K562 (cell line): ENCODE measurements at regions not wholly inside any gene's neighbourhood (a gene's known extent, or its start where the extent isn't known, plus 50 kb on each side); places are given as distances from the start of the nearest gene placed in this dataset.

Experiments used
- CEBPB ChIP-seq: fragments of 450-650 bp; IDR thresholded peaks from 2 replicates; pipeline ENCODE4 v1.6.1; 2016; ENCODE audit warnings: missing genetic modification characterization, missing compliant biosample characterization
- HCFC1 ChIP-seq: IDR thresholded peaks from 2 replicates; pipeline ENCODE4 v1.6.1; 2012; ENCODE audit warnings: low read depth, low read length, improper control_type of control experiment
- MED1 ChIP-seq: sonication (generic); formaldehyde crosslinking; IDR thresholded peaks from 2 replicates; pipeline ENCODE4 v1.8.1; 2023; ENCODE audit warnings: missing genetic modification reagents, borderline replicate concordance
- NFE2L1 ChIP-seq: fragments of 450-650 bp; IDR thresholded peaks from 2 replicates; pipeline ENCODE4 v1.6.1; 2016; ENCODE audit warnings: missing genetic modification characterization, low read depth, mild to moderate bottlenecking, missing compliant biosample characterization, moderate library complexity, borderline replicate concordance
- SMARCA5 ChIP-seq: fragments of 450-650 bp; IDR thresholded peaks from 2 replicates; pipeline ENCODE4 v1.6.1; 2016
- TRIM25 ChIP-seq: fragments of 450-650 bp; IDR thresholded peaks from 2 replicates; pipeline ENCODE4 v1.7.0; 2016; ENCODE audit warnings: borderline replicate concordance
- ZC3H8 ChIP-seq: fragments of 450-650 bp; IDR thresholded peaks from 2 replicates; pipeline ENCODE4 v1.6.1; 2017
- ZNF324 ChIP-seq: fragments of 250-450 bp; sonication (Bioruptor Pico); IDR thresholded peaks from 2 replicates; pipeline ENCODE4 v1.4.0; 2020; ENCODE audit warnings: mild to moderate bottlenecking
- TF ChIP-seq, protein P1 (sequence below): IDR thresholded peaks from 2 replicates; pipeline ENCODE4 v1.6.1; 2011; ENCODE audit warnings: borderline replicate concordance, low read depth, mild to moderate bottlenecking, moderate library complexity, low read length; ENCODE audit not compliant: insufficient read depth, poor library complexity, severe bottlenecking
- TF ChIP-seq, protein P2 (sequence below), 3 experiments: IDR thresholded peaks in 2 of 3; conservative IDR thresholded peaks in 1 of 3; 2 replicates each; pipeline ENCODE4 v1.5.1; 2011 to 2012; ENCODE audit warnings: low read length in 3 of 3, mild to moderate bottlenecking in 3 of 3, control low read depth in 2 of 3, improper control_type of control experiment in 1 of 3, inconsistent platforms in 1 of 3, low read depth in 1 of 3, mixed read lengths in 1 of 3, moderate library complexity in 1 of 3; ENCODE audit not compliant: insufficient read depth in 2 of 3
- TF ChIP-seq, protein P3 (sequence below): IDR thresholded peaks from 3 replicates; pipeline ENCODE4 v1.6.1; 2011; ENCODE audit warnings: borderline replicate concordance, mild to moderate bottlenecking, moderate library complexity; ENCODE audit not compliant: insufficient read length; ENCODE audit errors: extremely low read depth
- TF ChIP-seq, protein P4 (sequence below): fragments of 450-650 bp; IDR thresholded peaks from 2 replicates; pipeline ENCODE4 v1.6.1; 2016; ENCODE audit warnings: missing biosample characterization, missing genetic modification characterization
- TF ChIP-seq, protein P5 (sequence below): fragments of 250-450 bp; sonication (Bioruptor Pico); IDR thresholded peaks from 2 replicates; pipeline ENCODE4 v1.8.0; 2021; ENCODE audit warnings: moderate library complexity, mild to moderate bottlenecking, inconsistent platforms

DNA sequence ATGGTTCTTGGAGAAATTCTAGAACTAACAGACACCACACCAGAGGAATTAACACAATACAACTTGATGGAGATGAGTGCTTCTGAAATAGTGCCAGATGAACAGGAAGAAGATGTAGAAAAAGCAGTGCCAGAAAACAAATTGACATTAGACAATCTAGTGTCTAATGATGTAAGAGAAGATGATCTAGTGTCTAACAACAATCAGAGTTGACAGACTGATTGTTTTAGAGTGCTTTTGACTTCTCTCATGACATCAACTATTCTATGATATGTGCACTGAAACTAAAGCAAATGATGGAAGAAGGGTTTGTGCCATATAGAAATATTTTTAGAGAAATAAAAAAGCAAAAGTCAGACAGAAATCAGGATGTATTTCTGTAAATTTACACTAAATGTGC, 646.1 kb upstream of the KIF2B start:
- no peak for TF ChIP-seq ZNF324
- TF ChIP-seq TRIM25 = no peak
- no peak for TF ChIP-seq NFE2L1 (tag)
- TF ChIP-seq HCFC1 = no peak
- TF ChIP-seq, protein P1, sequence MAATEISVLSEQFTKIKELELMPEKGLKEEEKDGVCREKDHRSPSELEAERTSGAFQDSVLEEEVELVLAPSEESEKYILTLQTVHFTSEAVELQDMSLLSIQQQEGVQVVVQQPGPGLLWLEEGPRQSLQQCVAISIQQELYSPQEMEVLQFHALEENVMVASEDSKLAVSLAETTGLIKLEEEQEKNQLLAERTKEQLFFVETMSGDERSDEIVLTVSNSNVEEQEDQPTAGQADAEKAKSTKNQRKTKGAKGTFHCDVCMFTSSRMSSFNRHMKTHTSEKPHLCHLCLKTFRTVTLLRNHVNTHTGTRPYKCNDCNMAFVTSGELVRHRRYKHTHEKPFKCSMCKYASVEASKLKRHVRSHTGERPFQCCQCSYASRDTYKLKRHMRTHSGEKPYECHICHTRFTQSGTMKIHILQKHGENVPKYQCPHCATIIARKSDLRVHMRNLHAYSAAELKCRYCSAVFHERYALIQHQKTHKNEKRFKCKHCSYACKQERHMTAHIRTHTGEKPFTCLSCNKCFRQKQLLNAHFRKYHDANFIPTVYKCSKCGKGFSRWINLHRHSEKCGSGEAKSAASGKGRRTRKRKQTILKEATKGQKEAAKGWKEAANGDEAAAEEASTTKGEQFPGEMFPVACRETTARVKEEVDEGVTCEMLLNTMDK = no peak
- TF ChIP-seq, protein P2, sequence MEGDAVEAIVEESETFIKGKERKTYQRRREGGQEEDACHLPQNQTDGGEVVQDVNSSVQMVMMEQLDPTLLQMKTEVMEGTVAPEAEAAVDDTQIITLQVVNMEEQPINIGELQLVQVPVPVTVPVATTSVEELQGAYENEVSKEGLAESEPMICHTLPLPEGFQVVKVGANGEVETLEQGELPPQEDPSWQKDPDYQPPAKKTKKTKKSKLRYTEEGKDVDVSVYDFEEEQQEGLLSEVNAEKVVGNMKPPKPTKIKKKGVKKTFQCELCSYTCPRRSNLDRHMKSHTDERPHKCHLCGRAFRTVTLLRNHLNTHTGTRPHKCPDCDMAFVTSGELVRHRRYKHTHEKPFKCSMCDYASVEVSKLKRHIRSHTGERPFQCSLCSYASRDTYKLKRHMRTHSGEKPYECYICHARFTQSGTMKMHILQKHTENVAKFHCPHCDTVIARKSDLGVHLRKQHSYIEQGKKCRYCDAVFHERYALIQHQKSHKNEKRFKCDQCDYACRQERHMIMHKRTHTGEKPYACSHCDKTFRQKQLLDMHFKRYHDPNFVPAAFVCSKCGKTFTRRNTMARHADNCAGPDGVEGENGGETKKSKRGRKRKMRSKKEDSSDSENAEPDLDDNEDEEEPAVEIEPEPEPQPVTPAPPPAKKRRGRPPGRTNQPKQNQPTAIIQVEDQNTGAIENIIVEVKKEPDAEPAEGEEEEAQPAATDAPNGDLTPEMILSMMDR (IDR thresholded peaks at IDR 0.05 in 2 of 3, conservative IDR thresholded peaks at IDR 0.05 in 1 of 3; ENCODE audit: insufficient read depth in 2 of 3, low read depth in 1 of 3, low read length in 3 of 3) = no peak
- TF ChIP-seq SMARCA5 = no peak
- TF ChIP-seq, protein P3, sequence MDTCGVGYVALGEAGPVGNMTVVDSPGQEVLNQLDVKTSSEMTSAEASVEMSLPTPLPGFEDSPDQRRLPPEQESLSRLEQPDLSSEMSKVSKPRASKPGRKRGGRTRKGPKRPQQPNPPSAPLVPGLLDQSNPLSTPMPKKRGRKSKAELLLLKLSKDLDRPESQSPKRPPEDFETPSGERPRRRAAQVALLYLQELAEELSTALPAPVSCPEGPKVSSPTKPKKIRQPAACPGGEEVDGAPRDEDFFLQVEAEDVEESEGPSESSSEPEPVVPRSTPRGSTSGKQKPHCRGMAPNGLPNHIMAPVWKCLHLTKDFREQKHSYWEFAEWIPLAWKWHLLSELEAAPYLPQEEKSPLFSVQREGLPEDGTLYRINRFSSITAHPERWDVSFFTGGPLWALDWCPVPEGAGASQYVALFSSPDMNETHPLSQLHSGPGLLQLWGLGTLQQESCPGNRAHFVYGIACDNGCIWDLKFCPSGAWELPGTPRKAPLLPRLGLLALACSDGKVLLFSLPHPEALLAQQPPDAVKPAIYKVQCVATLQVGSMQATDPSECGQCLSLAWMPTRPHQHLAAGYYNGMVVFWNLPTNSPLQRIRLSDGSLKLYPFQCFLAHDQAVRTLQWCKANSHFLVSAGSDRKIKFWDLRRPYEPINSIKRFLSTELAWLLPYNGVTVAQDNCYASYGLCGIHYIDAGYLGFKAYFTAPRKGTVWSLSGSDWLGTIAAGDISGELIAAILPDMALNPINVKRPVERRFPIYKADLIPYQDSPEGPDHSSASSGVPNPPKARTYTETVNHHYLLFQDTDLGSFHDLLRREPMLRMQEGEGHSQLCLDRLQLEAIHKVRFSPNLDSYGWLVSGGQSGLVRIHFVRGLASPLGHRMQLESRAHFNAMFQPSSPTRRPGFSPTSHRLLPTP = no peak
- no peak for TF ChIP-seq ZC3H8
- TF ChIP-seq, protein P4, sequence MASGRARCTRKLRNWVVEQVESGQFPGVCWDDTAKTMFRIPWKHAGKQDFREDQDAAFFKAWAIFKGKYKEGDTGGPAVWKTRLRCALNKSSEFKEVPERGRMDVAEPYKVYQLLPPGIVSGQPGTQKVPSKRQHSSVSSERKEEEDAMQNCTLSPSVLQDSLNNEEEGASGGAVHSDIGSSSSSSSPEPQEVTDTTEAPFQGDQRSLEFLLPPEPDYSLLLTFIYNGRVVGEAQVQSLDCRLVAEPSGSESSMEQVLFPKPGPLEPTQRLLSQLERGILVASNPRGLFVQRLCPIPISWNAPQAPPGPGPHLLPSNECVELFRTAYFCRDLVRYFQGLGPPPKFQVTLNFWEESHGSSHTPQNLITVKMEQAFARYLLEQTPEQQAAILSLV = no peak
- no peak for TF ChIP-seq CEBPB (tag)
- no peak for TF ChIP-seq MED1 (CRISPR knock-in tag)
- TF ChIP-seq, protein P5, sequence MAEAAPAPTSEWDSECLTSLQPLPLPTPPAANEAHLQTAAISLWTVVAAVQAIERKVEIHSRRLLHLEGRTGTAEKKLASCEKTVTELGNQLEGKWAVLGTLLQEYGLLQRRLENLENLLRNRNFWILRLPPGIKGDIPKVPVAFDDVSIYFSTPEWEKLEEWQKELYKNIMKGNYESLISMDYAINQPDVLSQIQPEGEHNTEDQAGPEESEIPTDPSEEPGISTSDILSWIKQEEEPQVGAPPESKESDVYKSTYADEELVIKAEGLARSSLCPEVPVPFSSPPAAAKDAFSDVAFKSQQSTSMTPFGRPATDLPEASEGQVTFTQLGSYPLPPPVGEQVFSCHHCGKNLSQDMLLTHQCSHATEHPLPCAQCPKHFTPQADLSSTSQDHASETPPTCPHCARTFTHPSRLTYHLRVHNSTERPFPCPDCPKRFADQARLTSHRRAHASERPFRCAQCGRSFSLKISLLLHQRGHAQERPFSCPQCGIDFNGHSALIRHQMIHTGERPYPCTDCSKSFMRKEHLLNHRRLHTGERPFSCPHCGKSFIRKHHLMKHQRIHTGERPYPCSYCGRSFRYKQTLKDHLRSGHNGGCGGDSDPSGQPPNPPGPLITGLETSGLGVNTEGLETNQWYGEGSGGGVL (CRISPR knock-in tag) = no peak
